GM19239 (cell line): ENCODE measurements at regions not wholly inside any gene's neighbourhood (a gene's known extent, or its start where the extent isn't known, plus 50 kb on each side); places are given as distances from the start of the nearest gene placed in this dataset.
"Not testable (repeated sequence)": the region's sequence is repeated elsewhere in the genome, so short reads cannot be mapped to it uniquely, and the experiment has no call there.

Experiments
- DNase-seq: peaks from one replicate; pipeline ENCODE4 v3.0.0; 2011; ENCODE audit warnings: low spot score; ENCODE audit not compliant: insufficient read length
- FAIRE-seq: peaks from 2 replicates; lab custom pipeline; 2011; peaks lifted over from hg19 to GRCh38; lab: Jason Lieb, UNC

GRCh38 chr14:87278415-87278814 lies 714.6 kb downstream of the GALC start:
- DNase-seq (no peak), FAIRE-seq (no peak)

GRCh38 chr14:87271331-87271730 lies 721.7 kb downstream of the GALC start:
- DNase-seq = no peak
- no peak for FAIRE-seq

- DNase-seq = no peak
- no peak for FAIRE-seq
Measured at GRCh38 chr14:87268997-87269396, 724.0 kb downstream of the GALC start.

GRCh38 chr14:87264796-87265195 lies 728.2 kb downstream of the GALC start:
- FAIRE-seq (no peak), DNase-seq (no peak)

- FAIRE-seq (no peak), DNase-seq (no peak)
Measured at GRCh38 chr14:87264272-87264785, 728.7 kb downstream of the GALC start.

GRCh38 chr14:87261621-87262020 lies 731.4 kb downstream of the GALC start:
- DNase-seq (no peak), FAIRE-seq (no peak)

GRCh38 chr14:87260460-87260859 lies 732.5 kb downstream of the GALC start:
- no peak for DNase-seq
- no peak for FAIRE-seq

GRCh38 chr14:87257421-87257820 lies 735.6 kb downstream of the GALC start:
- DNase-seq = no peak

GRCh38 chr14:87255058-87255457 lies 737.9 kb downstream of the GALC start:
- FAIRE-seq (no peak), DNase-seq (no peak)

More at GRCh38 chr14:87257421-87257820, 735.6 kb downstream of the GALC start:
- FAIRE-seq = no peak

GRCh38 chr14:87254331-87254874 lies 738.6 kb downstream of the GALC start:
- DNase-seq (no peak), FAIRE-seq (no peak)

GRCh38 chr14:87253791-87254190 lies 739.2 kb downstream of the GALC start:
- DNase-seq, FAIRE-seq: not testable (repeated sequence)

- no peak for FAIRE-seq
- DNase-seq = no peak
Measured at GRCh38 chr14:87252103-87252502, 740.9 kb downstream of the GALC start.

GRCh38 chr14:87251011-87251410 lies 742.0 kb downstream of the GALC start:
- FAIRE-seq = no peak
- no peak for DNase-seq

- DNase-seq (no peak), FAIRE-seq (no peak)
Measured at GRCh38 chr14:87241018-87241768, 751.8 kb downstream of the GALC start.

GRCh38 chr14:87240319-87240718 lies 752.7 kb downstream of the GALC start:
- not testable (repeated sequence) for FAIRE-seq, DNase-seq

- no peak for DNase-seq
- no peak for FAIRE-seq
Measured at GRCh38 chr14:87233806-87234384, 759.1 kb downstream of the GALC start.

- FAIRE-seq = no peak
Measured at GRCh38 chr14:87233266-87233665, 759.7 kb downstream of the GALC start.

GRCh38 chr14:87231336-87232026 lies 761.5 kb downstream of the GALC start:
- FAIRE-seq (no peak), DNase-seq (no peak)

More at GRCh38 chr14:87233266-87233665, 759.7 kb downstream of the GALC start:
- no peak for DNase-seq

GRCh38 chr14:87230726-87231125 lies 762.3 kb downstream of the GALC start:
- DNase-seq (no peak), FAIRE-seq (no peak)

GRCh38 chr14:87229131-87229530 lies 763.9 kb downstream of the GALC start:
- DNase-seq = no peak
- no peak for FAIRE-seq

GRCh38 chr14:87217023-87217422 lies 776.0 kb downstream of the GALC start:
- no peak for FAIRE-seq
- no peak for DNase-seq
